ENCODE measurements at regions not wholly inside any gene's neighbourhood (a gene's known extent, or its start where the extent isn't known, plus 50 kb on each side); places are given as distances from the start of the nearest gene placed in this dataset.

GRCh38 chr12:92987362-92987761, 58.3 kb upstream of the EEA1 start:
- Mint-ChIP-seq H3K36me3 (peaks cover 2% of the 10 kb centered on the region), H3K4me1 (peaks cover 21 to 30% (median 22%) of the 10 kb centered on the region in 3 donors), H3K27me3 (peaks cover 2% of the 10 kb centered on the region), H3K27ac (peak overlapping the region; percentile 53 to 95 (median 95)), H3K9me3 (peaks cover 0 to 13% (median 2%) of the 10 kb centered on the region in 3 donors), H3K4me3 (peak overlapping the region; percentile 41 to 89 (median 78))

- peaks cover 0 to 7% (median 0%) of the 10 kb centered on the region in 3 donors for H3K9me3 Mint-ChIP-seq
- peak overlapping the region; percentile 41 to 89 (median 78) for H3K4me3 Mint-ChIP-seq
- H3K36me3 Mint-ChIP-seq: peaks cover 2% of the 10 kb centered on the region
- peaks cover 21 to 30% (median 22%) of the 10 kb centered on the region in 3 donors for H3K4me1 Mint-ChIP-seq
- peaks cover 2% of the 10 kb centered on the region for H3K27me3 Mint-ChIP-seq
- H3K27ac Mint-ChIP-seq: peak overlapping the region; percentile 53 to 95 (median 95)
These were observed 58.9 kb upstream of the EEA1 start for GRCh38 chr12:92987846-92988621.

DNA sequence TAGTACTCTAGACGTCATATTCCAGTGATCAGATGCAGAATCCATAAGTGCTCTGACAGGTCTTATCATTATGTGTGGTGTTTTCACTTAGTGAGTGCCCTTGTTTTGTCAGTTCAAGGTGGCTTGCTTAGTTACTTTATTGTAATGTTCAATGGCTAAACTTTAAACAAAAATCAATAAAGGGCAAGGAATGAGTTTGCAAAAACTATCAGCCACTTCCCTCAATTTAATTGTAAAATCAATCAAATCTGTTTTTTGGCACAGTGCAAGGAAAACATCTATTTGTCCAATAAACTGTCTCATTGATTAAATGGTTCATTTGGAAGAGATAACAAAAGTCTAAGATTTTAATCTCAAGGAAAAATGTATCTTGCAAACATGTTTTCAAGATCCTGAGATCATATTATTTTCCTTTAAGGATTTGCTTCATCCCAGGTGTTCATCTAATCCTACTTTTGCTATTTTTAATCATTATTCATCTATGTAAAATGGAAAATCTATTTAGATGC, 59.6 kb upstream of the EEA1 start:
- peaks cover 22 to 33% (median 27%) of the 10 kb centered on the region in 3 donors for H3K4me1 Mint-ChIP-seq

DNA sequence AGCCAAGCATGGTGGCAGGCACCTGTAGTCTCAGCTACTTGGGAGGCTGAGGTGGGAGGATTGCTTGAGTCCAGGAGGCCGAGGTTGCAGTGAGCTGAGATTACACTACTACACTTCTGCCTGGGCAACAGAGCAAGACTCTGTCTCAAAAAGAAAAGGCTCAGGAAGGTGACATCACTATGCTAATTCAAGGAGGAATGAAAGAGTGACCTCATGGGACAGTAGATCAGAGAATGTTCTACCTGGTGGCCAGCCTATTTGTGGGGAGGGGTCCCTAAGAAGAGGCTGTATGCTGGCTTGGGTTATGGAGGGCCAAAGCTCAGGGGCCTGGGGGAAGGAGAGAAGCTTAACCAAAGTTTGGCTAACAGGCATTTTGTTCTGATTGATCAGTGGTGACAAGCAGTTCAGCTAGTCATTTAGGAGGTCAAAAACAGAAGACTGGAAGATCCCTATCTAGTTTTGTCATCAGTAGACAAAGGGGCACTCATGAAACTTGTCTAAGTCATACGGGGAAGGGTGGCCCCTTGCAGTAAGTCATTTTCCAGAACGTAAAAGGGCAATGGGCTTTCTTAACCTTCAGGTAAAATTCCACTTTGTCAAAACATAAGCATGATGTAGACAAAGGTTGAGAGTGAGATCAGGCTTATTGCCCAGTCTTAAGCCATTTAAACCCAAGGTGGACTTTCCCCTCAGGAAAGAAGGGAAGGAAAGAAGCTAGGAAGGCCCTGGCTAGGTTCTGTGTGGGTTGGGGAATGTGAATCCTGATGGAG, 60.8 kb upstream of the EEA1 start:
- H3K9me3 Mint-ChIP-seq: peaks cover 0 to 3% (median 0%) of the 10 kb centered on the region in 3 donors
- H3K4me1 Mint-ChIP-seq: peaks cover 25 to 34% (median 31%) of the 10 kb centered on the region in 3 donors
- H3K36me3 Mint-ChIP-seq: peaks cover 4% of the 10 kb centered on the region
- H3K4me3 Mint-ChIP-seq: peak overlapping the region in 2 of 4 donors; percentile 24 to 47
- peaks cover 2% of the 10 kb centered on the region for H3K27me3 Mint-ChIP-seq
- peak overlapping the region in 1 of 3 donors; percentile 24 for H3K27ac Mint-ChIP-seq

More for the DNA sequence above, 59.6 kb upstream of the EEA1 start:
- Mint-ChIP-seq H3K9me3 (peaks cover 0 to 7% (median 0%) of the 10 kb centered on the region in 3 donors), H3K4me3 (peak overlapping the region in 1 of 4 donors; percentile 52), H3K27me3 (peaks cover 2% of the 10 kb centered on the region), H3K36me3 (peaks cover 4% of the 10 kb centered on the region), H3K27ac (peak overlapping the region; percentile 24 to 67 (median 31))

DNA sequence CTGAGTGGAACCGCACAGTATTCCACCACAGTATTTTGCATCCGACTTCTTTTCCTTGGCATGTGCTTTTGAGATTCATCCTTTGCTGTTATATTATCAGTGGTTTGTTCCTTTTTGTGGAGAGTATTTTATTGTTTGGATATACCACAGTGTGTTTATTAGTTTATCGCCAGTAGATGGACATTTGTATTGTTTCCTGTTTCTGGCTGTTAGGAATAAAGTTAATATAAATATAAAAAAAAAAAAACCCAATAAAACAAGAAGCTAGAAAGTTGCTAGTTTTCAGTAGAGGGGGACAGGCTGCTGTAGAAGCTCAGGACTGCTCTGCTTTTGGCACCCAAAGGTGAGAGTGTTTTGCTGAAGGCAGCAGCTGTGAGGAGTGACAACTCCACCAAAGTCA, 62.0 kb upstream of the EEA1 start:
- H3K9me3 Mint-ChIP-seq: peaks cover 0 to 3% (median 0%) of the 10 kb centered on the region in 3 donors
- peaks cover 4% of the 10 kb centered on the region for H3K36me3 Mint-ChIP-seq
- H3K4me1 Mint-ChIP-seq: peaks cover 35 to 44% (median 41%) of the 10 kb centered on the region in 3 donors
- H3K27me3 Mint-ChIP-seq: peaks cover 2% of the 10 kb centered on the region
- H3K27ac Mint-ChIP-seq: no peak overlapping the region
- no peak overlapping the region for H3K4me3 Mint-ChIP-seq

GRCh38 chr12:92992041-92992440, 62.9 kb upstream of the EEA1 start:
- H3K27me3 Mint-ChIP-seq: peaks cover 2% of the 10 kb centered on the region
- H3K27ac Mint-ChIP-seq: no peak overlapping the region
- H3K9me3 Mint-ChIP-seq: peaks cover 0 to 3% (median 0%) of the 10 kb centered on the region in 3 donors
- H3K36me3 Mint-ChIP-seq: peaks cover 4% of the 10 kb centered on the region
- H3K4me3 Mint-ChIP-seq: no peak overlapping the region
- H3K4me1 Mint-ChIP-seq: peaks cover 40 to 44% (median 41%) of the 10 kb centered on the region in 3 donors

DNA sequence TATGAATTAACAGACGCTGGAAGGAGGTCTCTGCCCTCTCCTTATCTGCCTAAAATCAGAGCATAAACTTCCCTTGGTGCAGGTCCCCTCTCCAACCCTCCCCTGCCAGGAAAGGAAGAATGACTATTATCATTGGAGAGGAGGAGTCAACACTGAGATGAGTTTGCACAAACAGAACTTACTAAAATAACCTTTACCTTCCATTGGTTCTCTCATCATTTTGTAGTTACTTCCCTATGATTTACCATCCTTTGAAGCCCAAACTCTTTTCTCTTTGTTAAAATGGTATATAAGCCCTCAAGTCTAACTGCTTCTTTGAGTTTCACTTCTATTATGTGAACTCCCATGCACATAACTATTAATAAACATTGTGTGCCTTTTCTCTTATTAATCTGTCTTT, 64.2 kb upstream of the EEA1 start:
- peaks cover 4% of the 10 kb centered on the region for H3K36me3 Mint-ChIP-seq
- peaks cover 28 to 38% (median 34%) of the 10 kb centered on the region in 3 donors for H3K4me1 Mint-ChIP-seq
- no peak overlapping the region for H3K27ac Mint-ChIP-seq
- peaks cover 2% of the 10 kb centered on the region for H3K27me3 Mint-ChIP-seq
- H3K4me3 Mint-ChIP-seq: peak overlapping the region in 1 of 4 donors; percentile 41
- peaks cover 0 to 3% (median 0%) of the 10 kb centered on the region in 3 donors for H3K9me3 Mint-ChIP-seq

GRCh38 chr12:92995258-92995903, 66.3 kb upstream of the EEA1 start:
- Mint-ChIP-seq H3K4me3 (peak overlapping the region; percentile 22 to 83 (median 45)), H3K27ac (peak overlapping the region; percentile 50 to 76 (median 70)), H3K27me3 (no peaks in the 10 kb centered on the region), H3K9me3 (peaks cover 0 to 3% (median 1%) of the 10 kb centered on the region in 3 donors), H3K36me3 (peaks cover 6% of the 10 kb centered on the region), H3K4me1 (peaks cover 19 to 26% (median 19%) of the 10 kb centered on the region in 3 donors)

DNA sequence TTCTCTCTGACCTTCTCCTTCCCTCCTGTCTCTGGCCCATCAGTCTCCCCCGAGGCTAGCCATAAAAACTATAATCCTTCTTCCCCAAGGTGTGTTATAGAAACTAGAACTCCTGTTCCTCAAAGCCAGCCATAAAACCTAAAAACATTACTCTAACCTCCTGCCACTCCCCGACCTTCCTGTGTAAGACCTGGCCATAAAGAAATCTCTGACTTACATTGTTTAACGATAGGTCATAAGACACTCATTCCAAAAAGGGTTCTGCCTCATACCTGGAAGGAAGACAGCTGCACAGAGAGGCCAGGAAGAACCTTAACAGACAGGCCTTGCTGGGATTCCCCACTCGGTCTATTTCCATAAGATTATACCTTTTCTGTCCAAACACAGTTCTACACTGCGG, 70.9 kb upstream of the EEA1 start:
- Mint-ChIP-seq H3K36me3 (peaks cover 9% of the 10 kb centered on the region), H3K4me3 (no peak overlapping the region), H3K4me1 (peaks cover 9 to 14% (median 14%) of the 10 kb centered on the region in 3 donors), H3K27me3 (no peaks in the 10 kb centered on the region), H3K9me3 (peaks cover 0 to 1% (median 0%) of the 10 kb centered on the region in 3 donors), H3K27ac (no peak overlapping the region)

DNA sequence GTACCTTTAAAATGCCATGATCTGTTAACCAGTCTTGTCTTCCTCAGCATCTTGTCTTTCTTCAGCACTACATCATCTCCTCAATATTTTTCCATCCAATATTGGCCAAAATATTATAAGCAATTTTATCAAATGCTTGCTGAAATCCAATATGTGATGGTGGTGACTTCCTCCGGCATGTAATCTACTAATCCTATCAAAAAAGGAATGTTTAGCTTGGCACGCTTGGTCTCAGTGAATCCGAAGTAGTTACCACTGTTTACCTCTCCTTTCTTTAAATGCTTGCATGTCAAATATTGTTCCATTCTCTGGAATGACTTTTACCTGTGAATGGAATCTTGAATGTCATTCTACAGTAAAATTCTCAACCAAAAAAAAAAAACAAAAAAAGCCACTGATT, 72.3 kb upstream of the EEA1 start:
- Mint-ChIP-seq H3K9me3 (peaks cover 0 to 1% (median 0%) of the 10 kb centered on the region in 3 donors), H3K27me3 (no peaks in the 10 kb centered on the region), H3K4me1 (peaks cover 0 to 5% (median 3%) of the 10 kb centered on the region in 3 donors), H3K27ac (no peak overlapping the region), H3K4me3 (no peak overlapping the region), H3K36me3 (peaks cover 9% of the 10 kb centered on the region)

- H3K27ac Mint-ChIP-seq: no peak overlapping the region
- H3K4me3 Mint-ChIP-seq: no peak overlapping the region
- peaks cover 9% of the 10 kb centered on the region for H3K36me3 Mint-ChIP-seq
- H3K9me3 Mint-ChIP-seq: peaks cover 0 to 1% (median 0%) of the 10 kb centered on the region in 3 donors
- H3K4me1 Mint-ChIP-seq: peaks cover 0 to 3% (median 0%) of the 10 kb centered on the region in 3 donors
- H3K27me3 Mint-ChIP-seq: no peaks in the 10 kb centered on the region
These were observed 73.4 kb upstream of the EEA1 start for GRCh38 chr12:93002293-93003054.

- Mint-ChIP-seq H3K27ac (no peak overlapping the region), H3K4me1 (peaks cover 5 to 6% (median 6%) of the 10 kb centered on the region in 3 donors), H3K27me3 (no peaks in the 10 kb centered on the region), H3K4me3 (no peak overlapping the region), H3K9me3 (no peaks in the 10 kb centered on the region), H3K36me3 (peaks cover 9% of the 10 kb centered on the region)
These were observed 74.6 kb upstream of the EEA1 start for GRCh38 chr12:93003531-93004239.

- peaks cover 5% of the 10 kb centered on the region for H3K36me3 Mint-ChIP-seq
- H3K27ac Mint-ChIP-seq: peak overlapping the region in 1 of 3 donors; percentile 37
- no peaks in the 10 kb centered on the region for H3K9me3 Mint-ChIP-seq
- H3K4me3 Mint-ChIP-seq: no peak overlapping the region
- H3K4me1 Mint-ChIP-seq: peaks cover 5 to 6% (median 6%) of the 10 kb centered on the region in 3 donors
- H3K27me3 Mint-ChIP-seq: no peaks in the 10 kb centered on the region
These were observed 76.9 kb upstream of the EEA1 start for GRCh38 chr12:93005928-93006392.

Measured in IgD-negative memory B cell (primary cell).